Stimulated activated CD4-positive, alpha-beta T cell treated with anti-CD3 and anti-CD28 coated beads, Interleukin-4, amount 100 ng/mL, for 4 hours (primary cell): ENCODE measurements at regions not wholly inside any gene's neighbourhood (a gene's known extent, or its start where the extent isn't known, plus 50 kb on each side); places are given as distances from the start of the nearest gene placed in this dataset.
"Not testable (repeated sequence)": the region's sequence is repeated elsewhere in the genome, so short reads cannot be mapped to it uniquely, and the experiment has no call there.

Experiments used
- DNase-seq, 2 experiments: peaks; one replicate each; pipeline ENCODE4 v3.0.0-alpha.2; 2020

- DNase-seq: peak; percentile 36 to 48
Measured at GRCh38 chr14:30375296-30375892, 183.6 kb upstream of the G2E3 start.

DNA sequence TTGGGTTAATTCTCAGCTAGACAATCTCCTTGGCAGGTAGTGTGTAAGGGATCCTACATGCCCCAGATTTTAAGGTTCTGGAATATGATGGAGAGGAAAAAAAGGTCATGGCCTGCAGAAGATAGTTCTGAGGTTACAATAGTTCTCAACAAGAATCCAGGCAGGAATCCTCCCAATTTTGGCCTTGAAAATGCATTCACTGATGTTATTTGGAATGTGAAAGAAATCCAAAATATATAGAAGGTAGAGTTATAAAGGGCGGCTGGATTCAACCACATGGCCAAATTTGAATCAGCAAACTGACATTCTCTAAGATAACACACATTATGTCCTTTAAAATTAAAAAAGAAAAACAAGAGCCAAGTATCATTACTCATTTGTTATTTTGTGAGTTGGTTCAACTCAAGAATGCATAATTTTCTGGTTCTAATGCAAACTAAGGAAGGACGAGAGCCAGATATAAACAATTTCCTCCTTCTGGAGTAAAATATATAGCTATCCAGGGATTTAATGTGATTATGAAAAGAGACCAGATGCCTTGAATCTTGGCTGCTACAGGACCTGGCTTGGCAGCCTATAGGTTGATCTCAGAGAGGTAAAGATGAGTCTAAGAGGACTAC is 177.0 kb upstream of the G2E3 start:
- DNase-seq: no peak

DNA sequence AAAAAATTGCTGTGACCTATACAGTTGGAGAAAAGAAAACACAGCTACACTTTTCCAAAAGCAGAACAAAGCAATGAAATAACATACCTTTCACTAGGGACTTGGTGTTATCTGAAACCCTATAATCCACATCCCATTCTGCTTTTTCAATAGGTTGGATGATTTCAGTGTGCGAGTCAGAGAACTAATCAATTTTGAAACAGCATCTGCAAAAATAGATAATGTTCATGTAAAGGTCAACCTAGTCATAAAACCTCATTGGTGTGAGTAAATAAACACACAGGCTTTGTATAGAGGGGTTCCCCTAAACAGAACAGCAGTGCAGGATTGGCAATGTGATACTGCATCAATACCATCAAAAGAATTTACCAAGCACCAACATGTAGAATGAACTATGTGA is 173.0 kb upstream of the G2E3 start:
- no peak for DNase-seq

GRCh38 chr14:30387871-30388270 is 171.1 kb upstream of the G2E3 start:
- no peak for DNase-seq

DNA sequence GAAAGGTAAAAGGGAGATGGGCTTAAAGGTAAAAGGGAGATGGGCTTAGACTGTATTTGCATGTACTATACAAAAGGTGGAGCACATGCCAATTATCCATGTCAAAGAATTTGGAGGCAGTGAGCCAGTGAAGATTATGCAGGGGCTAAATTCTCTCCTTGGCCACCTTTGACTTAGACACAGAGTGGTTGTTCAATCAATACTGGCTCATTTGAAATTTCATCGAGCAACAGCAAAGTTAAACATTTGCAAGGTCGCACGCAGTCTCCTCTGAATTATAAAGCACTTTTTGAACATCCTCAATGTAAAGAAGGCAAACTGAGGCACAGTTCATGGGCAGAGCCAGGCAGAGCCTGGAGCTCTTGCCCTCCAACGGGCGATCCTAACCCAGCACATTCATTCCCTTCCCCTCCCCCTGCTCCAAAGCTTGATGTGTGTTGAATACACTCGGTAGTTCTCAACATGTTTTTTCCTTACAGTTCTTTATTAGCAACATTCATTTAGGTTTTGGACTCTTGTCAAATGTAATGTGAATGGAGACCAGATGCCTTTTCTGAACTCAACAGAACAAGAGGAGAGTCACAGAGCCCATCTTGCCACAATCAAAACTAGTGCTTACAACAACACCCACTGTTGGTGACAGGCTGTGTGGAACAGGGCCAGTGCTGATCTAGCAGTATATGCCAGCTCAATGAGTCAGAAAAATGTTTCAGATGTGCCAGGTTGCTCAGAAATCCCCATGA is 169.7 kb upstream of the G2E3 start:
- DNase-seq: no peak

DNA sequence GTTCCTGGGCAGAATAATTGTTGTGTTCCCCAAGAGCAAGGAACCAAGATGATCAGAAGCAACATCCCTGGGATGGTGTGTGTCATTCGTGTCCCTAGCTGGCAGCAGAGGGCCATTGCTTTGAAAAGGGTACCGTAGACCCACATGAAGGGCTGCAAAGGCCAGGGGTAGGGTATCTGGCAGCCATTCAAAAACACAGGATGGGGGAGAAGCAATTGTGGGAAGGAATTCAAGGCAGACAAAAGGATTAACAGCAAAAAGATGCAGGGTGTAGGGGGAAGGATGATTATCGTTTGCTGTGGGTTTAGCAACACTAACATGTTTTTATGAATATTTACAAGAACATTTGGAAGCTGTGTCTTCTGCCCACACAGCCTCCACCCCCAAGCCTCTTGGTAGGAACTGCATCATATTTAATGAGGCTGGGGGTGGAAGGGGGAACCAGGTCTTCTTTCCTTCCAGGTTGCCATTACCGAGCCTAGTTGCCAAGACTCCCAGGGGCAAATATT is 169.0 kb upstream of the G2E3 start:
- DNase-seq: no peak

DNA sequence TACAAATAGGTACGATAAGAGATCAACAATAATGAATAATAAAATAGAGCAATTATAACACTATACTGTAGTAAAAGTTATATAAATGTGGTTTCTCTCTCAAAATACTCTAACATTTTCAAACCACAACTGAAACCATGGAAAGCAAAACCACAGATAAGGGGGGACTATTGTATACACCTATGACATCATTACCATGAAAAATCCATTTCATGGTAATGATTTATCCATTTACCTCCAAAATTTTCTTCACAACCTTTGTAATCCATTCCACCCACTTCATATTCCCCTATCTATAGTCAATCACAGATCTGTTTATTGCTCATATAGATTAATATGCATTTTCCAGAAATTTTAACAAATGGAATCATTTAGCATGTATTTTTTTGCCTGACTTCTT is 163.9 kb upstream of the G2E3 start:
- DNase-seq: no peak

DNA sequence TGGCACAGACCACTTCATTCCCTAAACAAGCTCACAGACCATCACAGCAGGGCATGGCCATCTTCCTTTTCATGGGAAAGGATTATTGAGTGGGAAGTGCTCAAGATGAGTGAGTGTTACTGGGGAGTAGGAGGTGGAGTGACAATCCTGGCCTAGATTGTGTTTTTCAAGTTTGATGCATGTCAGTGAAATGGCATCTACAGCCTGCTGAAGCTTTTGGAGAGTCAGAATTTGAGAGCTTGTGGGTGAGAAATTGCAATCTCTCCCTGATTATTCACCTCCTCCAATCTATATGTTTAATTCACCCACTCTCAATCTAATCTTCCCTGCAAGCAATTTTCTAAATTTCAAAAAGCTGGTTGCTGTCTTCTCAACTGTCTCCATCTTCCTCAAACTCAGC is 156.1 kb upstream of the G2E3 start:
- no peak for DNase-seq

GRCh38 chr14:30403791-30404190 is 155.2 kb upstream of the G2E3 start:
- DNase-seq: no peak

- DNase-seq: not testable (repeated sequence)
Measured at GRCh38 chr14:30409508-30410015, 149.4 kb upstream of the G2E3 start.

DNA sequence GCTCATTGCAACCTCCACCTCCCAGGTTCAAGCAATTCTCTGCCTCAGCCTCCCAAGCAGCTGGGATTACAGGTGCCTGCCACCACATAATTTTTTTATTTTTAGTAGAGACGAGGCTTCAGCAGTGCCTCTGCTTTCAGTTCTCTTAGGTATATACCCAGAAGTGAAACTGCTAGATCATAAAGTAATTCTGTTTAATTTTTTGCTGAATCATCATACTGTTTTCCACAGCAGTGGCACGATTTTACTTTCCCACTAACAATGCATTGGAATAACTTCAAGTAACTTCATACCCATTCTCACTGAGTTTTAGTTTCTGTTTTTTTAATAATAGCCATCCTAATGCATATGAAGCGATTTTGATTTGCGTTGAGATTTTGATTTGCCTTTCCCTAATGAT is 148.0 kb upstream of the G2E3 start:
- DNase-seq: no peak

- DNase-seq: not testable (repeated sequence)
Measured at GRCh38 chr14:30413184-30413583, 145.8 kb upstream of the G2E3 start.

DNA sequence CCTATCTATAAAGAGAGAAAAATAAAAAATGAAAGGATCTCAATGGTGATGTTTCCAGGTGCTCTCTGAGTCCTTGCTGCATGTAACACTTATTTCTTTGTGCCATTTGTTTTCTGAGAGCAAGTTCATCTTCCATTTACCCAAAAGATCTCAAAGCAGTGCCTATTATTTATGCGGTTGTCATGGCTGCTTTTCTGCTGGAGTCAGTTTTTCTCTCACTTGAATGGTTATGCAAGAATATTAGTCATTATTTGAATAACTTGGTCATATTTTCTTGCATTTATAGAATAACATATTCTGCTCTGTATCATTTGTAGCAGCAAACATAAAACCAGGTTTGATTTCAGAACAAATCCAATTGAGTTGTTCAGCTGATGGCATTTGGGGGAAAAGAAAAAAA is 141.8 kb upstream of the G2E3 start:
- DNase-seq: no peak

- DNase-seq: no peak
Measured at GRCh38 chr14:30417999-30418398, 141.0 kb upstream of the G2E3 start.

DNA sequence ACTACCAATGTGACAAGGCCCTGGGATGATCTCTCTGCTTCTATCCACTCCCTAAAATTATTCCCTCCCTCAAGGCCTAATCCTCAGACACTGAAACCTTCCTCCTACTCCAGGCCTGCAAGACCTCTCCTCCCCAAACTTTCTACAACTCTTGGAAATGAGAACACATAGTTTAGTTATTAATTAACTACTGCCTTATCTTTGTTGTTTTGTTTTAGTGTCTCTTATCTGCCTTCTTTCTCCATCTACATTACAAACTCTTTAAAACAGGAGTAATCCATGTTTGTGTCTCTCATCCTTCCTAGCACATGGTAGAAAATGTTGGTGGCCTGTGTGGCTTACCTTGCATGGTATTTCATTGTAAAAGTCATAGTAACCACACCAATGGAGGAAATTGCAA is 139.9 kb upstream of the G2E3 start:
- DNase-seq: no peak

DNA sequence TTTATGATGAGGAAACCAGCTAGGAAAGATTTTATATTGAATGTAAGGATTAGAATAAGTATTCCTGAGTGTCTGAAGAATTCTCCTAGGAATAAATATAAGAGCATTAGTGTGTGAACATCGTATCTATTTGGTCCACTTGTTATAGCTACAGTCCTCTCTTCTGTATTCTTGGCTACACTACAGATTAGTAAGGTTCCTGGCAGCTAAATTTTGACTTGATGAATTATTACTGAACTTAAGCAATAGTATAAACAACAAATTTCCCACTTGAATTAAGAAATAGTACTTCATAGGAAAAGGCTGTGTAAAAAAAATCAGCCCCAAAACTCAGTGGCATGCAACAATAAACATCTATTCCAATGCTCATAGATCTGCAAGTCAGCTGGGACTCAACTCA is 138.4 kb upstream of the G2E3 start:
- no peak for DNase-seq

GRCh38 chr14:30426463-30426862 is 132.5 kb upstream of the G2E3 start:
- no peak for DNase-seq

DNA sequence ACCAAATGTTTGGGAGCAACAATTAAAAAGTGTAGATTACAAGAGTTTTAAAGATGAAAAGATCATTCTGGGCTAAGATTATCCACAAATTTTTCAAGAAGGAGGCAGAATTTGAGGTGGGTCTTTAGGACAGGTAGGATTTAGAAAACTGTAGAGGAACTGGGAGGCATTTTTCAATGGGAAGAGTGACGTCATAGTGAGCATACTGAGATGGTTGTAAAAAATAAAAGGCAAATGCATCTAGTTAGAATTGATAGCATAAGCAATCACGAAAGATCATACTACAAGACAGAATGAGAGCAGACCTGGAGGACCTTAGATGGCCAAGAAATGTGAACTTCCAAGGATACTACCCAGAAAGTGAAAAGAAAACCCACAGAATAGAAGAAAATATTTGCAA is 131.6 kb upstream of the G2E3 start:
- DNase-seq: no peak

- no peak for DNase-seq
Measured at GRCh38 chr14:30427846-30428245, 131.1 kb upstream of the G2E3 start.

- DNase-seq: no peak
Measured at GRCh38 chr14:30431552-30431951, 127.4 kb upstream of the G2E3 start.

- DNase-seq: no peak
Measured at GRCh38 chr14:30440961-30441360, 118.0 kb upstream of the G2E3 start.

- DNase-seq: no peak
Measured at GRCh38 chr14:30443368-30444007, 115.5 kb upstream of the G2E3 start.

DNA sequence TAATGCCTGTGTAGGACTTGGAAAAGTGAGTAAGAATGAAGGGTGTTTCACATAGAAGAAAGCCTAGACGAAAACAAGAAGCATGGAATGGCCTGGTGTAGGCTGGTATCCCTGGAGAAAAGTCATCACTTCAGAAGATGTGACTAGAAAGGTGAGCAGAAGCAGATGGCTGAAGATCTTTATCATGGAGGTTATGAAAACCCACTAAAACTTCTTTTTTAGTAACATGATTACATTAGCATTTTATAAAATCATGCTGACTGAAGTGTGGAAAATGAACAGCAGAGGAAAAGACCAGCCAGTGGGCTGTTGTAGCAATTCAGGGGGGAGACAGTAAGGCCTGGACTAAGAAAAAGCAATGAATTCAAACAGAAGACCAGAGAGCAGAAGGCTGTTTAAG is 114.5 kb upstream of the G2E3 start:
- DNase-seq: no peak
